SK-N-SH (cell line): ENCODE measurements at regions not wholly inside any gene's neighbourhood (a gene's known extent, or its start where the extent isn't known, plus 50 kb on each side); places are given as distances from the start of the nearest gene placed in this dataset.

Source experiments
- CTCF ChIA-PET: fragments of 300-600, 350-600 bp; formaldehyde crosslinking; extraction: SDS; loops from one replicate; lab custom pipeline; 2021; lab: Yijun Ruan, JAX
- POLR2A ChIA-PET: fragments of 350-600 bp; sonication (Branson Sonifier 250); formaldehyde crosslinking; extraction: SDS; loops from one replicate; lab custom pipeline; 2020; ENCODE audit warnings: antibody characterized with exemption, inconsistent platforms; lab: Yijun Ruan, JAX
- DNase-seq: peaks from one replicate; pipeline ENCODE4 v3.0.0; 2012
- H2AFZ ChIP-seq: fragments of 200-600 bp; sonication (generic); 2 replicates; pipeline ENCODE4 v1.8.1; 2016; ENCODE audit warnings: antibody characterized with exemption, mild to moderate bottlenecking, low read depth
- H3F3A ChIP-seq: fragments of 200-600 bp; sonication (generic); replicated peaks from 2 replicates; pipeline ENCODE3; 2016; ENCODE audit warnings: antibody characterized with exemption, mild to moderate bottlenecking; ENCODE audit not compliant: insufficient read depth
- H3K27ac ChIP-seq, 2 experiments: fragments of 200-500 bp in 1 of 2; fragments of 200-600 bp in 1 of 2; sonication (Bioruptor generic) in 1 of 2; sonication (generic), shearing (Covaris generic) in 1 of 2; 2 replicates each; pipeline versions ENCODE4 v1.5.1 to v1.6.1; 2014 to 2016; ENCODE audit warnings: low read depth in 2 of 2, inconsistent platforms in 1 of 2, low read length in 1 of 2, mild to moderate bottlenecking in 1 of 2, mixed read lengths in 1 of 2
- H3K27me3 ChIP-seq: fragments of 200-600 bp; sonication (generic), shearing (Covaris generic); 2 replicates; pipeline ENCODE4 v1.6.1; 2016; ENCODE audit warnings: mixed run types; ENCODE audit not compliant: insufficient read depth
- H3K36me3 ChIP-seq, 2 experiments: fragments of 200-500 bp in 1 of 2; fragments of 200-600 bp in 1 of 2; sonication (Bioruptor generic) in 1 of 2; sonication (generic) in 1 of 2; replicated peaks in 1 of 2; 2 replicates each; pipeline versions ENCODE3 to v1.5.1; 2014 to 2016; ENCODE audit warnings: low read length in 1 of 2, mild to moderate bottlenecking in 1 of 2; ENCODE audit not compliant: insufficient read depth in 2 of 2, control insufficient read depth in 1 of 2
- H3K4me1 ChIP-seq, 2 experiments: fragments of 200-500 bp in 1 of 2; fragments of 200-600 bp in 1 of 2; sonication (Bioruptor generic) in 1 of 2; sonication (generic), shearing (Covaris generic) in 1 of 2; 2 replicates each; pipeline versions ENCODE4 v1.5.1 to v1.6.1; 2014 to 2016; ENCODE audit warnings: low read depth in 1 of 2, low read length in 1 of 2, mixed run types in 1 of 2; ENCODE audit not compliant: insufficient read depth in 2 of 2, control insufficient read depth in 1 of 2
- H3K4me2 ChIP-seq: fragments of 200-600 bp; sonication (generic), shearing (Covaris generic); 2 replicates; pipeline ENCODE4 v1.6.1; 2017; ENCODE audit warnings: mixed run types
- H3K4me3 ChIP-seq, 2 experiments: fragments of 200-500 bp in 1 of 2; fragments of 200-600 bp in 1 of 2; sonication (Bioruptor generic) in 1 of 2; sonication (generic), shearing (Covaris generic) in 1 of 2; 2 replicates each; pipeline versions ENCODE4 v1.5.1 to v1.8.1; 2014 to 2016; ENCODE audit warnings: low read depth in 2 of 2, inconsistent platforms in 1 of 2, low read length in 1 of 2, mild to moderate bottlenecking in 1 of 2, mixed read lengths in 1 of 2, moderate library complexity in 1 of 2
- H3K79me2 ChIP-seq: fragments of 200-600 bp; sonication (generic); 2 replicates; pipeline ENCODE4 v1.8.1; 2017; ENCODE audit warnings: mild to moderate bottlenecking; ENCODE audit not compliant: insufficient read depth
- H3K9ac ChIP-seq: fragments of 200-600 bp; sonication (generic); 2 replicates; pipeline ENCODE4 v1.6.1; 2017; ENCODE audit warnings: mixed run types
- H3K9me2 ChIP-seq: fragments of 200-600 bp; sonication (generic); 2 replicates; pipeline ENCODE4 v1.6.1; 2017; ENCODE audit warnings: mixed run types
- H3K9me3 ChIP-seq: fragments of 200-600 bp; sonication (generic); 2 replicates; pipeline ENCODE4 v1.6.1; 2017; ENCODE audit warnings: mixed run types, mild to moderate bottlenecking, moderate library complexity
- H4K20me1 ChIP-seq: fragments of 200-600 bp; sonication (generic); 2 replicates; pipeline ENCODE4 v1.6.1; 2017; ENCODE audit warnings: mild to moderate bottlenecking, mixed run types; ENCODE audit not compliant: insufficient read depth
- CHD2 ChIP-seq: fragments of 150-350 bp; IDR thresholded peaks from 2 replicates; pipeline ENCODE4 v1.6.1; 2018; ENCODE audit warnings: low read length; ENCODE audit not compliant: partially characterized antibody
- ELF1 ChIP-seq: IDR thresholded peaks from 2 replicates; pipeline ENCODE4 v1.4.0; 2012
- FOSL2 ChIP-seq: IDR thresholded peaks from 2 replicates; pipeline ENCODE4 v1.4.0; 2012; ENCODE audit warnings: low read depth, mild to moderate bottlenecking, moderate library complexity, borderline replicate concordance
- FOXM1 ChIP-seq: IDR thresholded peaks from 2 replicates; pipeline ENCODE4 v1.4.0; 2012; ENCODE audit warnings: low read depth, mild to moderate bottlenecking
- GABPA ChIP-seq: IDR thresholded peaks from 2 replicates; pipeline ENCODE4 v1.4.0; 2012; ENCODE audit warnings: low read depth, mild to moderate bottlenecking
- GATA2 ChIP-seq: sonication (generic); formaldehyde crosslinking; IDR thresholded peaks from 2 replicates; pipeline ENCODE4 v1.5.0; 2020; ENCODE audit warnings: mild to moderate bottlenecking, missing genetic modification reagents
- JUND ChIP-seq: IDR thresholded peaks from 2 replicates; pipeline ENCODE4 v1.4.0; 2012
- MEF2A ChIP-seq: IDR thresholded peaks from 2 replicates; pipeline ENCODE4 v1.4.0; 2012; ENCODE audit warnings: low read depth, borderline replicate concordance
- NFIC ChIP-seq: IDR thresholded peaks from 2 replicates; pipeline ENCODE4 v1.4.0; 2012; ENCODE audit warnings: borderline replicate concordance
- POLR2AphosphoS5 ChIP-seq: IDR thresholded peaks from 2 replicates; pipeline ENCODE4 v1.6.1; 2012; ENCODE audit warnings: low read depth, low read length
- RAD21 ChIP-seq: IDR thresholded peaks from 2 replicates; pipeline ENCODE4 v1.6.1; 2012; ENCODE audit warnings: mild to moderate bottlenecking, low read length
- SIN3A ChIP-seq: IDR thresholded peaks from 2 replicates; pipeline ENCODE4 v1.6.1; 2012; ENCODE audit warnings: low read depth, mild to moderate bottlenecking, low read length, moderate library complexity, borderline replicate concordance
- TCF12 ChIP-seq: IDR thresholded peaks from 2 replicates; pipeline ENCODE4 v1.4.0; 2012
- YY1 ChIP-seq: IDR thresholded peaks from 2 replicates; pipeline ENCODE4 v1.4.0; 2012; ENCODE audit warnings: low read depth, mild to moderate bottlenecking
- WGBS: methylation state at CpG from one replicate; pipeline ENCODE4 v1.1.6; 2017; ENCODE audit warnings: low lambda C conversion rate; 5-methylcytosine and 5-hydroxymethylcytosine counted together
- TF ChIP-seq, protein P1 (sequence below): fragments of 150-350 bp; IDR thresholded peaks from 2 replicates; pipeline ENCODE4 v1.6.1; 2017; ENCODE audit warnings: antibody characterized with exemption, low read length, low read depth, borderline replicate concordance
- TF ChIP-seq, protein P2 (sequence below): IDR thresholded peaks from 2 replicates; pipeline ENCODE4 v1.6.1; 2012; ENCODE audit warnings: mild to moderate bottlenecking, low read depth, low read length, moderate library complexity
- TF ChIP-seq, protein P3 (sequence below): IDR thresholded peaks from 2 replicates; pipeline ENCODE4 v1.4.0; 2012; ENCODE audit warnings: low read depth, borderline replicate concordance
- TF ChIP-seq, protein P4 (sequence below): fragments of 150-350 bp; IDR thresholded peaks from 2 replicates; pipeline ENCODE4 v1.6.1; 2016; ENCODE audit warnings: mild to moderate bottlenecking, low read depth, low read length
- TF ChIP-seq, protein P5 (sequence below): IDR thresholded peaks from 2 replicates; pipeline ENCODE4 v1.4.0; 2012; ENCODE audit warnings: low read depth
- TF ChIP-seq, protein P6 (sequence below): IDR thresholded peaks from 2 replicates; pipeline ENCODE4 v1.4.0; 2012; ENCODE audit warnings: low read depth, borderline replicate concordance

DNA sequence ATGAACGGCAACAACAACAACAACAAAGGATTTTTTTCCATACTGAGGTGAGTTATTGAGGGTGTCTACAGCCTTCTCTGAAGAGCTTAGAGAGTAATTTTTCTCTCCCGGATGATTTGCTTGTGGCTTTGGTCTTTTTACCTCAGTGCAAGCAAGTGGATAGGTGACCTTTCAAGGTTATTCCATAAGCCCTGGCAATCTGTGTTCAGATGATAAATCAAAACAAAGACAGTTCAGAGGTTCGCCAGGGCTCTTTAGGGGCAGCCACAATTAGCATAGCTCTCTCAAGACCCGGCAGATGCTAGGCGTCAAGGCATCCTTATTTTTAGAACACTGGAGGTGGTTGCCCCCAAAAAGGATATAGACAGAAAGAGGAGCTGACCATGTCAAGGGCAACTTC is 417.9 kb upstream of the C9orf72 start:
- H3F3A ChIP-seq: no peaks in the 10 kb centered on the region
- no peaks in the 10 kb centered on the region for H3K27me3 ChIP-seq
- no peaks in the 10 kb centered on the region for H3K36me3 ChIP-seq
- no peak for TF ChIP-seq YY1
- TF ChIP-seq, all 33 proteins: peak for 0
- WGBS: 73% methylated on average over 5 of the region's 5 CpGs
- no peak overlapping the region for H3K4me3 ChIP-seq
- H3K4me1 ChIP-seq: no peaks in the 10 kb centered on the region
- CTCF ChIA-PET: interaction anchor here (1.3 kb wide), 1 partner anchor 13 kb away, joined by 4 read pairs; no protein-coding TSS in a partner anchor
- no peaks in the 10 kb centered on the region for H3K79me2 ChIP-seq
- H3K9me3 ChIP-seq: no peaks in the 10 kb centered on the region
- POLR2A ChIA-PET: no interaction called here
- H3K9me2 ChIP-seq: no peaks in the 10 kb centered on the region
- DNase-seq: no peak
- no peak overlapping the region for H3K4me2 ChIP-seq
- H3K27ac ChIP-seq: no peak overlapping the region
- H2AFZ ChIP-seq: no peak overlapping the region
- no peak overlapping the region for H3K9ac ChIP-seq
- no peaks in the 10 kb centered on the region for H4K20me1 ChIP-seq

DNA sequence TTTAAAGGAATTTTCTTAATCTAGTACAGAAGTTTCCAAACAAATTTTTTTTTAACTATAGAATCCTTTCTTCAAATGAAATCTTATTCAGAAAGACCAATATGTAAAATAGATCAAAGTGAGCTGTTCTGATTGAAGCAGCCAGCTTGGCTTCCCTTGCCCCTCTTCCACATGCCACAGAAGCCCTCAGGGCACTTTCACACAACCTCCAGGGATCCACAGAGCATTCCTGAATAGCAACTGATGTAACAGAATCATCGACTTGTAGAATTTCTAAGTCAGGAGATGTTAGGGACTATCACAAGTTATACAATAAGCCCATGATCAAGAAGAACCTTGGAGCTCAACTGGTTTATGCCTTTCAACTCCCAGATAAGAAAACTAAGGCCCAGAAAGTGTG is 427.8 kb upstream of the C9orf72 start:
- Histone ChIP-seq H3K9ac (no peak overlapping the region), H3K9me3 (no peaks in the 10 kb centered on the region), H3K4me2 (no peak overlapping the region), H3K4me1 (peaks cover 0 to 7% of the 10 kb centered on the region in 2 experiments; a peak in 2 of 4 replicates), H3K4me3 (no peak overlapping the region), H2AFZ (no peak overlapping the region), H3F3A (no peaks in the 10 kb centered on the region), H4K20me1 (no peaks in the 10 kb centered on the region), H3K27ac (no peak overlapping the region), H3K36me3 (no peaks in the 10 kb centered on the region), H3K27me3 (no peaks in the 10 kb centered on the region), H3K79me2 (no peaks in the 10 kb centered on the region), H3K9me2 (no peaks in the 10 kb centered on the region)
- POLR2A ChIA-PET: no interaction called here
- no peak for TF ChIP-seq ELF1
- TF ChIP-seq GATA2 (CRISPR knock-in tag): no peak
- TF ChIP-seq RAD21: no peak
- no peak for TF ChIP-seq SIN3A
- TF ChIP-seq, protein P1, sequence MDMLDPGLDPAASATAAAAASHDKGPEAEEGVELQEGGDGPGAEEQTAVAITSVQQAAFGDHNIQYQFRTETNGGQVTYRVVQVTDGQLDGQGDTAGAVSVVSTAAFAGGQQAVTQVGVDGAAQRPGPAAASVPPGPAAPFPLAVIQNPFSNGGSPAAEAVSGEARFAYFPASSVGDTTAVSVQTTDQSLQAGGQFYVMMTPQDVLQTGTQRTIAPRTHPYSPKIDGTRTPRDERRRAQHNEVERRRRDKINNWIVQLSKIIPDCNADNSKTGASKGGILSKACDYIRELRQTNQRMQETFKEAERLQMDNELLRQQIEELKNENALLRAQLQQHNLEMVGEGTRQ: no peak
- TF ChIP-seq, protein P2, sequence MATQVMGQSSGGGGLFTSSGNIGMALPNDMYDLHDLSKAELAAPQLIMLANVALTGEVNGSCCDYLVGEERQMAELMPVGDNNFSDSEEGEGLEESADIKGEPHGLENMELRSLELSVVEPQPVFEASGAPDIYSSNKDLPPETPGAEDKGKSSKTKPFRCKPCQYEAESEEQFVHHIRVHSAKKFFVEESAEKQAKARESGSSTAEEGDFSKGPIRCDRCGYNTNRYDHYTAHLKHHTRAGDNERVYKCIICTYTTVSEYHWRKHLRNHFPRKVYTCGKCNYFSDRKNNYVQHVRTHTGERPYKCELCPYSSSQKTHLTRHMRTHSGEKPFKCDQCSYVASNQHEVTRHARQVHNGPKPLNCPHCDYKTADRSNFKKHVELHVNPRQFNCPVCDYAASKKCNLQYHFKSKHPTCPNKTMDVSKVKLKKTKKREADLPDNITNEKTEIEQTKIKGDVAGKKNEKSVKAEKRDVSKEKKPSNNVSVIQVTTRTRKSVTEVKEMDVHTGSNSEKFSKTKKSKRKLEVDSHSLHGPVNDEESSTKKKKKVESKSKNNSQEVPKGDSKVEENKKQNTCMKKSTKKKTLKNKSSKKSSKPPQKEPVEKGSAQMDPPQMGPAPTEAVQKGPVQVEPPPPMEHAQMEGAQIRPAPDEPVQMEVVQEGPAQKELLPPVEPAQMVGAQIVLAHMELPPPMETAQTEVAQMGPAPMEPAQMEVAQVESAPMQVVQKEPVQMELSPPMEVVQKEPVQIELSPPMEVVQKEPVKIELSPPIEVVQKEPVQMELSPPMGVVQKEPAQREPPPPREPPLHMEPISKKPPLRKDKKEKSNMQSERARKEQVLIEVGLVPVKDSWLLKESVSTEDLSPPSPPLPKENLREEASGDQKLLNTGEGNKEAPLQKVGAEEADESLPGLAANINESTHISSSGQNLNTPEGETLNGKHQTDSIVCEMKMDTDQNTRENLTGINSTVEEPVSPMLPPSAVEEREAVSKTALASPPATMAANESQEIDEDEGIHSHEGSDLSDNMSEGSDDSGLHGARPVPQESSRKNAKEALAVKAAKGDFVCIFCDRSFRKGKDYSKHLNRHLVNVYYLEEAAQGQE: no peak
- TF ChIP-seq, protein P3, sequence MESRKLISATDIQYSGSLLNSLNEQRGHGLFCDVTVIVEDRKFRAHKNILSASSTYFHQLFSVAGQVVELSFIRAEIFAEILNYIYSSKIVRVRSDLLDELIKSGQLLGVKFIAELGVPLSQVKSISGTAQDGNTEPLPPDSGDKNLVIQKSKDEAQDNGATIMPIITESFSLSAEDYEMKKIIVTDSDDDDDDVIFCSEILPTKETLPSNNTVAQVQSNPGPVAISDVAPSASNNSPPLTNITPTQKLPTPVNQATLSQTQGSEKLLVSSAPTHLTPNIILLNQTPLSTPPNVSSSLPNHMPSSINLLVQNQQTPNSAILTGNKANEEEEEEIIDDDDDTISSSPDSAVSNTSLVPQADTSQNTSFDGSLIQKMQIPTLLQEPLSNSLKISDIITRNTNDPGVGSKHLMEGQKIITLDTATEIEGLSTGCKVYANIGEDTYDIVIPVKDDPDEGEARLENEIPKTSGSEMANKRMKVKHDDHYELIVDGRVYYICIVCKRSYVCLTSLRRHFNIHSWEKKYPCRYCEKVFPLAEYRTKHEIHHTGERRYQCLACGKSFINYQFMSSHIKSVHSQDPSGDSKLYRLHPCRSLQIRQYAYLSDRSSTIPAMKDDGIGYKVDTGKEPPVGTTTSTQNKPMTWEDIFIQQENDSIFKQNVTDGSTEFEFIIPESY: no peak
- TF ChIP-seq JUND: no peak
- TF ChIP-seq GABPA: no peak
- TF ChIP-seq, protein P4, sequence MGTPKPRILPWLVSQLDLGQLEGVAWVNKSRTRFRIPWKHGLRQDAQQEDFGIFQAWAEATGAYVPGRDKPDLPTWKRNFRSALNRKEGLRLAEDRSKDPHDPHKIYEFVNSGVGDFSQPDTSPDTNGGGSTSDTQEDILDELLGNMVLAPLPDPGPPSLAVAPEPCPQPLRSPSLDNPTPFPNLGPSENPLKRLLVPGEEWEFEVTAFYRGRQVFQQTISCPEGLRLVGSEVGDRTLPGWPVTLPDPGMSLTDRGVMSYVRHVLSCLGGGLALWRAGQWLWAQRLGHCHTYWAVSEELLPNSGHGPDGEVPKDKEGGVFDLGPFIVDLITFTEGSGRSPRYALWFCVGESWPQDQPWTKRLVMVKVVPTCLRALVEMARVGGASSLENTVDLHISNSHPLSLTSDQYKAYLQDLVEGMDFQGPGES: no peak
- TF ChIP-seq TCF12: no peak
- no peak for TF ChIP-seq FOSL2
- no peak for TF ChIP-seq CHD2
- no peak for TF ChIP-seq FOXM1
- TF ChIP-seq, protein P5, sequence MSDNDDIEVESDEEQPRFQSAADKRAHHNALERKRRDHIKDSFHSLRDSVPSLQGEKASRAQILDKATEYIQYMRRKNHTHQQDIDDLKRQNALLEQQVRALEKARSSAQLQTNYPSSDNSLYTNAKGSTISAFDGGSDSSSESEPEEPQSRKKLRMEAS: no peak
- TF ChIP-seq MEF2A: no peak
- TF ChIP-seq POLR2AphosphoS5: no peak
- no peak for TF ChIP-seq NFIC
- TF ChIP-seq, protein P6, sequence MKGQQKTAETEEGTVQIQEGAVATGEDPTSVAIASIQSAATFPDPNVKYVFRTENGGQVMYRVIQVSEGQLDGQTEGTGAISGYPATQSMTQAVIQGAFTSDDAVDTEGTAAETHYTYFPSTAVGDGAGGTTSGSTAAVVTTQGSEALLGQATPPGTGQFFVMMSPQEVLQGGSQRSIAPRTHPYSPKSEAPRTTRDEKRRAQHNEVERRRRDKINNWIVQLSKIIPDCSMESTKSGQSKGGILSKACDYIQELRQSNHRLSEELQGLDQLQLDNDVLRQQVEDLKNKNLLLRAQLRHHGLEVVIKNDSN: no peak
- 64% methylated on average over 1 of the region's 1 CpG for WGBS
- DNase-seq: no peak
- CTCF ChIA-PET: no interaction called here
